ENCODE measurements at regions not wholly inside any gene's neighbourhood (a gene's known extent, or its start where the extent isn't known, plus 50 kb on each side); places are given as distances from the start of the nearest gene placed in this dataset.
A peak's percentile ranks its signal among the peaks of the same experiment; 100 is the strongest.
"Not testable (repeated sequence)": the region's sequence is repeated elsewhere in the genome, so short reads cannot be mapped to it uniquely, and the experiment has no call there.

DNA sequence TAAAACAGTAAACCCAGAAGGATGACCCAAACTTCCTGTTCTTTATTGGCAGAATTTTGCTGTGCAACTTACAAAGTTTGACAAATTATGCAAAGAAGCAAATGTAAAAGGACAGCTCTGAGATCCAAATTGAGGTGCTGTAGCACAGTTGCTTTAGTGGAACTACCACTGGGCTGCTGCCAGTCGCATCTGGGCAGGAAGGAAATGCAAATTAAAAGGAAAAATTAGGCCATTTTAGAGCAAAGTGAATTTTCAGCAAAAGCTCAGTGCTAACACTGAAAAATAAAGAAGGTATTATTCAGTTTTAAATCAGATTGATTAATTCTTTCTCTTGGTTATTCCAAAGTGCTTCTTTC lies 104.5 kb downstream of the ZMAT3 start:
- Mint-ChIP-seq H3K36me3 (no peaks in the 10 kb centered on the region), H3K9me3 (no peaks in the 10 kb centered on the region), H3K27ac (no peak overlapping the region)
- ATAC-seq (no peak), DNase-seq (ENCODE audit: low spot score in 2 of 2) (no peak)

DNA sequence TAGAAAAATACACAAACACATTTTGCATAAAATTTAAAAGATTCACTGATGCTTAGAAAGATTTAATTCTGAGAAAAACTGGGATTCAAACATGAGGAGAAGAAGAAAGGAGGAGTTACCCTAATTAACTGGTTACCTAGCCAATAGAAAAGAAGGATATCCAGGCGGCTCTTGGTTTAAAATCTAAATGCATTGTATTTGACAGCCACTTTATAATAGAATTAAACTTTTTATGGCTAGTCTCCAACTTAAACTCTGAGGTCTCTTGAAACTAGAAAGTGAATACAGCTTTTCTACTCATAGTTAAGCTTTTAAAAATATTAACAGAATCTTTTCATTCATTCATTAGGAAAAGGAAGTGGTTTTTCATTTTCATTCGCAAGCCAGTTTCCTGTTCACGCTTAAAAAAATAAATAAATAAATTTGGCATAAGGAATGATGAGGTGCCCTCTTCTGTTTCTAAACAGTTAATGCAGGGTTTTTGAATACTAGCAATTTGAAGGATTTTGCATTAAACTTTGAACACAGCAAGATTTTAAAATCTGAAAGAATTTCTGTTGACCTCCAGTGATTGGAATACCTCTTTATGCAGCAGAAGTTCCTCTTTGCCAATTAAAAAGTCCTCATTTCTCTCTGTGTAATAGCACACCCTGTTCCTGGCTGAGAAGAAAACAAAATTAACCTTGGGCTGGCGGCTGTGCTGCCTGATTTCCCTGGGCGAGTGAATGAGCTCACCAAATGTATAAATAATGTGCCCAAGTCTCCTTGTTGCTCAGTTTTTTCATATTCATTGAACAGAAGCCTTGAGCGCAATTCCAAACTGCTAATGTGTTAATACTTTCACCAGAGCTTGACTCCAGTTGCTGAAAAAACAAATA lies 105.1 kb downstream of the ZMAT3 start:
- no peak overlapping the region for H3K27ac Mint-ChIP-seq

GRCh38 chr3:178964551-178964950 lies 107.1 kb downstream of the ZMAT3 start:
- no peak for DNase-seq (ENCODE audit: low spot score in 2 of 2)
- no peak for ATAC-seq
- Mint-ChIP-seq H3K9me3 (no peaks in the 10 kb centered on the region), H3K27ac (no peak overlapping the region), H3K36me3 (peaks cover 5 to 6% of the 10 kb centered on the region in 2 donors)

More for the DNA sequence above, 105.1 kb downstream of the ZMAT3 start:
- no peak for ATAC-seq
- Mint-ChIP-seq H3K9me3 (no peaks in the 10 kb centered on the region), H3K36me3 (no peaks in the 10 kb centered on the region)
- no peak for DNase-seq (ENCODE audit: low spot score in 2 of 2)

GRCh38 chr3:178960918-178961317 lies 110.7 kb downstream of the ZMAT3 start:
- ATAC-seq (no peak), DNase-seq (ENCODE audit: low spot score in 2 of 2) (no peak)
- H3K27ac Mint-ChIP-seq = no peak overlapping the region
- H3K36me3 Mint-ChIP-seq = peaks cover 11 to 16% of the 10 kb centered on the region in 2 donors
- peaks cover 4% of the 10 kb centered on the region in 2 donors for H3K9me3 Mint-ChIP-seq

DNA sequence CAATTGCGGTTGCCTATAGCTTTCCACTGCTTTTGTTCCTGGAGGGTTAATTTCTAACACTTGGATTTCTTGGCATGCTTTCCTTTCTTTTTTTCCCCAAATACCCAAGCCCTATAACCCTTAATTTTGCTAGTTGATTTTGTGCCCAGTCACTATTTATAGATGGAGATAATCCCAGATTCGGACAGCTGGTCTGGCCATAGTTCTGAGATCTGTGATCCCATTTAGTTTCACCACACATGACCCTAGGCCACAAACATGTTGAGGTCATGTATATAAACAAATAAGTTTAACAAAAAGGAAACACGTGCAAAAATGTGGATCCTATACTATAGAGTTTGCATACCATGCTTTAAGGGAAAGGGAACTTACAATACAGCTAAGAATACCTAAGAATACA lies 111.4 kb downstream of the ZMAT3 start:
- Mint-ChIP-seq H3K36me3 (peaks cover 11 to 16% of the 10 kb centered on the region in 2 donors), H3K9me3 (peaks cover 4% of the 10 kb centered on the region in 2 donors), H3K27ac (no peak overlapping the region)
- DNase-seq (ENCODE audit: low spot score in 2 of 2) = no peak
- ATAC-seq = no peak

- ATAC-seq (peak; percentile 97), DNase-seq (ENCODE audit: low spot score in 2 of 2) (peak in 1 of 2 donors; percentile 20)
- H3K27ac Mint-ChIP-seq = peak overlapping the region in 1 of 2 donors; percentile 11
- peaks cover 14 to 28% of the 10 kb centered on the region in 2 donors for H3K9me3 Mint-ChIP-seq
- H3K36me3 Mint-ChIP-seq = peaks cover 19 to 31% of the 10 kb centered on the region in 2 donors
Measured at GRCh38 chr3:178950676-178951075, 120.9 kb downstream of the ZMAT3 start.

DNA sequence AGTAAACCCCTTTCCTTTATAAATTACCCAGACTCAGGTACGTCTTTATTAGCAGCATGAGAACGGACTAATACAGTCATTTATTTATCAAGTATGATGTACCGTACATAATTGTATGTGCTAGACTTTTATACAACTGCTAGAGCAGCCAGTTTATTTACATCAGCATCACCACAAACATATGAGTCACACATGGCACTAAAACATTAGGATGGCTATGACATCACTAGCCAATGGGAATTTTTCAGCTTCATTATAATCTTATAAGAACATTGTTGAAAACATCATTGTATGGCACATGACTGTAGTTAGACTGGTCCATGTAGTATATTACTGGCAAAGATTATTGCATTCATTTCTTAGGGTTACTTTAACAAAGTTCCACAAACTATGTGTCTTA lies 121.7 kb downstream of the ZMAT3 start:
- Mint-ChIP-seq H3K9me3 (peaks cover 19 to 36% of the 10 kb centered on the region in 2 donors), H3K36me3 (peaks cover 27 to 31% of the 10 kb centered on the region in 2 donors), H3K27ac (no peak overlapping the region)
- ATAC-seq = no peak
- no peak for DNase-seq (ENCODE audit: low spot score in 2 of 2)

- ATAC-seq = peak in 1 of 2 donors; percentile 37
- H3K36me3 Mint-ChIP-seq = peaks cover 37% of the 10 kb centered on the region in 2 donors
- H3K27ac Mint-ChIP-seq = no peak overlapping the region
Measured at GRCh38 chr3:178948546-178948945, 123.1 kb downstream of the ZMAT3 start.

DNA sequence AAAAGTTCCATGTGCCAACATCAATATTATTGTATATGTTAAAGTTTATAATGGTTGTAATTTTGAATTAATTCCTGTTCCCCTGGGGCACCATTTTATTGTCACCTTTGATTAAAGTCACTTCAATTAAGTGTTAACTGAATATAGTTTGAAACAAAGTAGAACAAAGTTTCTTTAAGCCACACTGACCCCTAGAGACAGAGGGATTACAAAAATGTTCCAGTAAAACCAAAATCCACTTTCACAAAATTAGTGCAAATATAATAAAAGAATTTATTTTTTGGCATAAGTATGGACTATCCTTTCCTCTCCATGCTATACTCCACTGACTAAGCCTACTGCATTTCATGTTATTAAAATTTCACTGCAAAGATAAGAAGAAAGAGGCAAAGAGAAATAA lies 123.9 kb downstream of the ZMAT3 start:
- Mint-ChIP-seq H3K27ac (no peak overlapping the region), H3K9me3 (peaks cover 26 to 48% of the 10 kb centered on the region in 2 donors), H3K36me3 (peaks cover 38 to 41% of the 10 kb centered on the region in 2 donors)
- ATAC-seq (no peak), DNase-seq (ENCODE audit: low spot score in 2 of 2) (no peak)

More at GRCh38 chr3:178948546-178948945, 123.1 kb downstream of the ZMAT3 start:
- H3K9me3 Mint-ChIP-seq = peaks cover 23 to 44% of the 10 kb centered on the region in 2 donors
- no peak for DNase-seq (ENCODE audit: low spot score in 2 of 2)

- not testable (repeated sequence) for DNase-seq (ENCODE audit: low spot score in 2 of 2); H3K27ac Mint-ChIP-seq; ATAC-seq
- Mint-ChIP-seq H3K9me3 (peaks cover 30 to 31% of the 10 kb centered on the region in 2 donors), H3K36me3 (peaks cover 18 to 48% of the 10 kb centered on the region in 2 donors)
Measured at GRCh38 chr3:178942261-178942660, 129.3 kb downstream of the ZMAT3 start.

DNA sequence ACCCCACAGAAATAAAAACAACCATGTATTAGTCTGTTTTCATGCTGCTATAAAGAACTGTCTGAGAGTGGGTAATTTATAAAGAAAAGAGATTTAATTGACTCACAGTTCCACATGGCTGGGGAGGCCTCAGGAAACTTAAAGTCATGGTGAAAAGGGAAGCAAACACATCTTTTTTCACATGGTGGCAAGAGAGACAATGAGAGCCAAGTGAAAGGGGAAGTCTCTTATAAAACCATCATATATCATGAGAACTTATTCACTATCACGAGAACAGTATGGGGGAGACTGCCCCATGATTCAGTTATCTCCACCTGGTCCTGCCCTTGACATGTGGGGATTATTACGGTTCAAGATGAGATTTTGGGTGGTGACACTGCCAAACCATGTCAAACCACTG lies 141.5 kb downstream of the ZMAT3 start:
- Mint-ChIP-seq H3K36me3 (peaks cover 5 to 41% of the 10 kb centered on the region in 2 donors), H3K9me3 (peaks cover 39 to 46% of the 10 kb centered on the region in 2 donors), H3K27ac (no peak overlapping the region)
- no peak for DNase-seq (ENCODE audit: low spot score in 2 of 2)
- no peak for ATAC-seq

- DNase-seq (ENCODE audit: low spot score in 2 of 2) (no peak), ATAC-seq (no peak)
- H3K9me3 Mint-ChIP-seq = peaks cover 25% of the 10 kb centered on the region in 2 donors
- H3K27ac Mint-ChIP-seq = no peak overlapping the region
- H3K36me3 Mint-ChIP-seq = peaks cover 8 to 14% of the 10 kb centered on the region in 2 donors
Measured at GRCh38 chr3:178916223-178916622, 155.4 kb downstream of the ZMAT3 start.

- H3K9me3 Mint-ChIP-seq = peaks cover 25% of the 10 kb centered on the region in 2 donors
- ATAC-seq = no peak
- peaks cover 8 to 14% of the 10 kb centered on the region in 2 donors for H3K36me3 Mint-ChIP-seq
- H3K27ac Mint-ChIP-seq = no peak overlapping the region
- DNase-seq (ENCODE audit: low spot score in 2 of 2) = no peak
Measured at GRCh38 chr3:178915365-178915764, 156.2 kb downstream of the ZMAT3 start.

DNA sequence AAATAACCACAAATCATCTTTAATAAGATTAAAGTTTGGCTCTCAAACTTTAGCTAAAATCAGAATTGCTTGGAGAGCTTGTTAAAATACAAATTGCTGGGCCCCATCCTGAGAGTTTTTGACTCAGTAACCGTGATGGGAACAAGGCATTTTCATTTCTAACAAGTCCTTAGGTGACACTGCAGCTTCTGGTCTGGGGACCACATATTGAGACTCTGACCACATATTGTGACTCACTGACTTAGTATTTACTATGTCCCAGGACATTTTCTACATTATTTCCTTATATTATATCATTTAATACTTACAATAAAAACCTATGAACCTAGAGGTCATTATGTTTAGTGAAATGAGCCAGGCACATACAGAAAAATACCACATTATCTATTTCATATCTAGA lies 164.5 kb downstream of the ZMAT3 start:
- H3K27ac Mint-ChIP-seq = no peak overlapping the region
- no peak for ATAC-seq
- peaks cover under 1% of the 10 kb centered on the region in 2 donors for H3K9me3 Mint-ChIP-seq
- no peaks in the 10 kb centered on the region for H3K36me3 Mint-ChIP-seq
- DNase-seq (ENCODE audit: low spot score in 2 of 2) = no peak

DNA sequence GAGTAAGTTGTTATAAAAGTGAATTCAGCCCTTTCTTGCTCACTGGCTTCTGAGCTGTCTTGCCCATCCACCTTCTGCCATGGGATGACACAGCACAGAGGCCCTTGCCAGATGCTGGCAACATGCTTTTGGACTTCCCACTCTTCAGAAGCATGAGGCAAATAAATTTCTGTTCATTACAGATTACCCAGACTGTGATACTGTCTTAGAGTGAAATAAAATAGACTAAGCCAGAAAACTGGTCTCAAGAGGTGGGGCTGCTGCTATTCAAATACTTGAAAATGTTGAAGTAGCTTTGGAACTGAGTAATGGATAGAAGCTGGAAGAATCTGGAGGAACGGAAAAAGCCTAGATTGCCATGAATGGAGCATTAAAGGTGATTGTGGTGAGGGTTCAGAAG lies 170.4 kb downstream of the ZMAT3 start:
- ATAC-seq = no peak
- H3K27ac Mint-ChIP-seq = no peak overlapping the region
- no peak for DNase-seq (ENCODE audit: low spot score in 2 of 2)
- H3K36me3 Mint-ChIP-seq = no peaks in the 10 kb centered on the region
- no peaks in the 10 kb centered on the region for H3K9me3 Mint-ChIP-seq

DNA sequence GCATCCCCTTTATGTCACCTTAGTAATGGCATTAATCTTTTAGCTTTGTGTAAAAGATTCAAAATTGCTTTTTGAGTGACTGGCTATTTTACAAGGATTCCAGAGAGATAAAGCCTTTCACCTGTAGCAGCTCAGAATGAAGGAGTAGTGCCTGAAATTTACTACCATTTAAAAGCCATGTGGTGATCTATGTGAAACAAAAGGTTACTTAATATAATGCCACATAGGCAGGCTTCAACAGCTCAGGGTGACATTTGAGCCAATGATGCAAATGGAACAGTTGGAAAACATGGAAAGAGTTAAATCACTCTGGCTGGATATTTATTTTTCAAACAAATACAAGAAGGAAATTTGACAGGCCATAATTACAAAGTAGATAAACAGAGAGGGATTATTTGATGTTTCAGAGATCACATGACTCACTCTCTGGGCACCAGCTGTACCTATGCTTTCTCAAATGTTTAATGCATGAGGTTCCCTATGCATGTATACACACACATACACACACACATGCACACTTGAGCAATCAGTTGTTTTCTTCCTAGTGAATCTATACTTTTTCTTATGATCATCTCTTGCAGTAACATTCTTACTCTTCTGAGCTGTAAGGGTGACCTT lies 171.5 kb downstream of the ZMAT3 start:
- Mint-ChIP-seq H3K36me3 (no peaks in the 10 kb centered on the region), H3K9me3 (no peaks in the 10 kb centered on the region), H3K27ac (no peak overlapping the region)
- ATAC-seq (no peak), DNase-seq (ENCODE audit: low spot score in 2 of 2) (no peak)

GRCh38 chr3:178895178-178895789 lies 176.3 kb downstream of the ZMAT3 start:
- H3K36me3 Mint-ChIP-seq = no peaks in the 10 kb centered on the region
- ATAC-seq = no peak
- H3K9me3 Mint-ChIP-seq = peaks cover 3% of the 10 kb centered on the region in 2 donors
- no peak for DNase-seq (ENCODE audit: low spot score in 2 of 2)
- no peak overlapping the region for H3K27ac Mint-ChIP-seq

Measured in activated naive CD4-positive, alpha-beta T cell treated with anti-CD3 and anti-CD28 coated beads, Interleukin-2, amount 50 U/mL, for 72 hours (primary cell).